GM06990 (cell line): ENCODE measurements at regions not wholly inside any gene's neighbourhood (a gene's known extent, or its start where the extent isn't known, plus 50 kb on each side); places are given as distances from the start of the nearest gene placed in this dataset.
"Not testable (repeated sequence)": the region's sequence is repeated elsewhere in the genome, so short reads cannot be mapped to it uniquely, and the experiment has no call there.

ENCODE experiments used
- DNase-seq: peaks from one replicate; pipeline ENCODE4 v3.0.0-alpha.2; 2011; ENCODE audit not compliant: insufficient read length; ENCODE audit errors: extremely low read depth
- H3K27me3 ChIP-seq: replicated peaks from 2 replicates; pipeline ENCODE4 v1.6.0; 2011; ENCODE audit warnings: low read length; ENCODE audit not compliant: control insufficient read depth, insufficient read depth
- H3K36me3 ChIP-seq: 2 replicates; pipeline ENCODE4 v1.5.1; 2011; ENCODE audit warnings: low read length; ENCODE audit not compliant: control insufficient read depth, insufficient read depth
- H3K4me3 ChIP-seq: replicated peaks from 2 replicates; pipeline ENCODE4 v1.5.1; 2011; ENCODE audit warnings: low read depth, mild to moderate bottlenecking, control low read depth, low read length
- CTCF ChIP-seq: IDR thresholded peaks from 2 replicates; pipeline ENCODE4 v1.5.1; 2011; ENCODE audit warnings: low read length, control low read depth, mild to moderate bottlenecking, inconsistent platforms; ENCODE audit not compliant: insufficient read depth, poor library complexity, severe bottlenecking

- no peak for DNase-seq
- no peak overlapping the region for H3K4me3 ChIP-seq
- TF ChIP-seq CTCF = no peak
- H3K36me3 ChIP-seq = no peaks in the 10 kb centered on the region
- no peaks in the 10 kb centered on the region; the same call in 1 of the 2 replicates for H3K27me3 ChIP-seq
These were observed 100.0 kb upstream of the IGF1R start for GRCh38 chr15:98548139-98548971.

GRCh38 chr15:98549003-98549402 is 99.3 kb upstream of the IGF1R start:
- no peak for TF ChIP-seq CTCF

GRCh38 chr15:98549741-98550140 is 98.6 kb upstream of the IGF1R start:
- H3K36me3 ChIP-seq = no peaks in the 10 kb centered on the region
- no peak overlapping the region for H3K4me3 ChIP-seq
- no peak for TF ChIP-seq CTCF
- no peak for DNase-seq
- no peaks in the 10 kb centered on the region; the same call in 1 of the 2 replicates for H3K27me3 ChIP-seq

More at GRCh38 chr15:98549003-98549402, 99.3 kb upstream of the IGF1R start:
- Histone ChIP-seq H3K36me3 (no peaks in the 10 kb centered on the region), H3K4me3 (no peak overlapping the region), H3K27me3 (no peaks in the 10 kb centered on the region; the same call in 1 of the 2 replicates)
- no peak for DNase-seq

- not testable (repeated sequence) for H3K36me3 ChIP-seq, H3K4me3 ChIP-seq, DNase-seq, H3K27me3 ChIP-seq
These were observed 98.0 kb upstream of the IGF1R start for GRCh38 chr15:98550363-98550762.

GRCh38 chr15:98551936-98552562 is 96.3 kb upstream of the IGF1R start:
- TF ChIP-seq CTCF = no peak
- H3K36me3 ChIP-seq = no peaks in the 10 kb centered on the region
- no peaks in the 10 kb centered on the region for H3K27me3 ChIP-seq
- DNase-seq = no peak
- H3K4me3 ChIP-seq = no peak overlapping the region
